GM18870 (cell line): ENCODE measurements at regions not wholly inside any gene's neighbourhood (a gene's known extent, or its start where the extent isn't known, plus 50 kb on each side); places are given as distances from the start of the nearest gene placed in this dataset.
"Not testable (repeated sequence)": the region's sequence is repeated elsewhere in the genome, so short reads cannot be mapped to it uniquely, and the experiment has no call there.

Source experiments
- ATAC-seq: cut with Tn5 transposase; IDR thresholded peaks from one replicate; pipeline ENCODE4 v1.9.1; 2021; ENCODE audit warnings: moderate library complexity; ENCODE audit not compliant: unreplicated experiment

DNA sequence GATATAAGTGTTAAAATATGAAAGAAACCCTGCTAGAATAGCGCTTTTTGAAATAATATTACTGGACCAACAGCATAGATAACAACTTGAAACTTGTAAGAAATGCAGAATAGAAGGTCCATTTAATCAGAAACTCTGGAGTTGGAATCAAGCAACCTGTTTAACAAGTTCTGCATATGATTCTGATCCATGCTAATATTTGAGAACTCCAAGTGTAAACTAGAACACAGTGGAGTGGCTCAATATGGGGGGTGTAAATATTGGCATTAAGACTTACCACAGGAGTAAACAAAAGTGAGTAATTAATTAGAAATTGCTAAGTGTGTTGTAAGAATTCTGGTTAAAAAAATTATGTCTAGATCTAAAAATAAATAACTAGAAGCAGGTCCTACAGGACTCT is 151.2 kb downstream of the SLITRK1 start:
- no peak for ATAC-seq

DNA sequence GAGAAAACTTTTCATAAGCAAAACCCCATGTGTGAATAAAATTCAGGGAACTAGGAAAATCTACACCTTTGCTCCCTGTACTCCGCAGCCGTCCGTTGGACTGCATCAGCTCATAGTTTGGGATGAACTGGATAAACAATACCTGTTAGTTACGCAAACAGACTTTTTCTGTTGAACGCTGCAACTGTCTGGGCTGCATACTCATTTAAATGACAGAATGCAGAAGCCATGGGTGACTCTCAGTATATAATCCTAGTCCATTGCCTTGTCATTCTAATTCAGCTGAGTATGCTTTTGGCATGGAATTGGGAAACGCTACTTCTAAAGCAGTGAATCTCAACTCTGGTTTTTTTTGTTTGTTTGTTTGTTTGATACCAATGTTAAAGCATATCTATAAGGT is 151.6 kb downstream of the SLITRK1 start:
- ATAC-seq: no peak

DNA sequence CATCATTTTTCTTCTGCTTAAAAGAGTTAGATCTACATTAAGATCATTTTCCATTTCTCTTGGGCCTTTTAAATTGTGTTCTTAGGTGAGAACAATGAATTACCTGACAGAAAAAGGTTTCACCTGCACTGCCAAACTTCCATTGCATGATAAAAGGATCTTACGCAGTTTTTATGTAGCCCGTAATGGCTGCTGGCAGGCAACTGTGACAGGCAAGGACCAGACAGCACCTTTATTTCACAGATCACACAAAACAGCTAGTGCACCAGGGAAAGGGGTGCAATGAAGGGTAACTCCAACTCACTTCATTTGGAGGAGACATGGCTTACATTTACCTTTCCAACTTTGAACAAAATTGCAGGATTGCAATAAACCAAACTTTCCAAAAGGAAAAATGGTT is 159.8 kb downstream of the SLITRK1 start:
- ATAC-seq: no peak

DNA sequence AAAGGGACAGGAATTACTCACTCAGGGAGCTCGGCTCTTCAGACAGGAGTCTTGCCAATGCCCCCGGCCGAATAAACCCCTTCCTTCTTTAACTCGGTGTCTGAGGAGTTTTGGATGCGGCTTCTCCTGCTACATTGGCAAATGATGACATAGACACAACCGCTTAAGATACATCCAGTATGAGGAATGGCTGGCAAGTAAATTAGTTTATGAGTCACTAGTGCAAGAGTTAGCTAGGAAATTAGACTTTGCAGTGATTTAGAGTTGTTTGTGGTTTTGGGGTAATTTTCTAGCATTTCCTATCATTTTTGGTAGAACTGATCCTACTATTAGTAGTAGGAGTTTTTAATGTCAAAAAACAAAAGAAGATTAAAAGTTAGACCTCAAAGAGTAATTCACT is 166.2 kb downstream of the SLITRK1 start:
- no peak for ATAC-seq

DNA sequence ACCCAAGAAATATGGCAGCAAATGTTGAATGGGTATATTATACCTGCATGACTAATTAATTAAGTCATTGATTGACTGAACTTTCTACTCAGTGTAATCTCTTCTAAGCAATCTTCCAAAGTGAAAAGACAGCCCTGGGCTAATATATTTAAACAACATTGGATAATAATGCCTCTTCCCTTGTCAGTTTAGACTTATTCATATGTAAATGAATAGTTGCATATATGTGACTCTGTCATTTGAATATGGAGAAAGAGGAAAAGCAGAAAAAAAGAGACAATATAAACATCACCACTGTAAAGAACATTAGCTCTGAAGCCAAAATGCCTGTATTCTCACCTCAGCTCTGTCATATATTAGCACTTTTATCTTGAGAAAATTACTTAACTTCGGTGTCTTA is 168.0 kb downstream of the SLITRK1 start:
- ATAC-seq: no peak

DNA sequence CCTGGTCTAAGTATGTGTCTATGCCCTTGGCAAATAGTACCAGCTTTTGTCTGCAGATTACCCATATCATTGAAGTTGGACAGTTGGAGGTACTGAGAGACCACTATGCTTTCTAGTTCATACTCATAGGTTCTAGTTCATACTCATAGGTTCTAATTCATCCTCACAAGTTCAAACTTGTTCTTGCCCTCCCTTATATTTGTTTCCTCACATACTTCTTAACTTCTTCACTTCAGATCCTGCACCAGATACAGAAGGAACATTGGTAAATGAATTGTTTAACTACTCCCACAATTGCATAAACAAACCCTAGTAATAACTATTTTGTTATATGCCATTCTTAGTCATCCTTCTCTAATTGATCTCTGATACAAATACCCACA is 172.2 kb downstream of the SLITRK1 start:
- ATAC-seq: no peak

DNA sequence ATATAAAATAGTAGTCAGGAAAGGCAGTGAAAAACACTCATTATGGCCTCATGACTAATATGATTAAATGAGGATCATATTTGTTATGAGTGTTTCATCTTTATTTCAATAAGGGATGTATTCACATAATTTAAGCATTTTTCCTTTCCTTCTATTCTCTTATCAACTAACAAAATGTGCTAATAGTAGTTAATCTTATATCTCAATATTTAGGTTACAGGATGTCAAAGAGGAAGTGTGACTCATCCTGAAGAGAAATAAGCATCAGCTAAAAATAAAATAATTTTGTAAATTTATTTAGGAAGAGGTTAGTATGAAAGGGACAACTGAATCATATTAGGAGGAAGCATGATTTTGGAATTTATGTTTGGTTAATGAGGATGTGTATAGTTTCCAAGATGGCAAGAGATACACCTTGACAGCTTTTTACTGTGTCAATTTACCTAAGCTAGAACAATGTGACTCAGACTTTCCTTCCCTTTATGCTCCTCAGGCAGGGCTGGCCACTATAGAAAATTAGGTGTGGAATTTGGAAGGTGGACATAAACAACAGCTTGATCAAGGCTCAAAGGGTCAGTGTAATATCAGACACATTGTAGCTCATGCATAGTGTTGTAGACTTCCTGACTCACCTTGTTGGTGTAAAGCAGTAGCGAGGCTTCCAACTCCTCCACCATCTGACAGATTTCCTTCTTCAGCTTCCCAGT is 172.7 kb downstream of the SLITRK1 start:
- no peak for ATAC-seq

DNA sequence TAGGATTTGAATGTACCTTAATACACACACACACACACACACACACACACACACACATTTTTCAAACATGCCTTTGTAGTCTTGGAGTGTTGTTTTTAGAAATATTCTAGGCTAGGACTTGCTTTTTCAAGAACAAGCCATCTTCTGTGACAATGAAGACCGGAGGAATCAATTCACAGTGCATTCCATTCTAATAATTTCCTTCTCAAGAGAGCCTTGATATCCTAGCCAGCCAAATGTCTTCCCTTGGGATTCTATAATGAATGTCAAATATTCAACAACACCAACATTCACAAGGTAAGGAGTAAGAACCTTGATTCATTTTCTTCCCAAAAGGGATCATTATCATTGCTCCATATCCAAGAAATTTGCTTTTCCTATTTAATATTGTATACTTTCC is 180.3 kb downstream of the SLITRK1 start:
- no peak for ATAC-seq

DNA sequence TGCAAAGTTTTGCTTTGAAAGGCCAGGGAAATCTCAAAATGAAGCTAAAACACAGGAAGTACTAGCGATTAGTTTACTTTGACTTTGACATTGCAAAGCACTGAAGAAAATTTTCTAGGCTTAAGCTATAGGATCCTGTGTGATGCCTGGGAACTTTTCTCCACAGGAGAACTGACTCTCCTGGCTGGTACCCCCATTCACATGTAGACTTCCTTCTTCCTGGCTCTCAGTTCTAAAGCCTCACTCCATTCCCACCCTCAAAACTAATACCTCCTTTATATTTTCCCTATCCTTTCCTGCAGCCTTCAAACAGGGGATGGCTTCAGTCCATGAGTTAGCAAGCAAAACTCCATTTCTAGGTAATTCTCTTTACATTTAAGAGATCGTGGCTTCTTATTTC is 189.5 kb downstream of the SLITRK1 start:
- no peak for ATAC-seq

DNA sequence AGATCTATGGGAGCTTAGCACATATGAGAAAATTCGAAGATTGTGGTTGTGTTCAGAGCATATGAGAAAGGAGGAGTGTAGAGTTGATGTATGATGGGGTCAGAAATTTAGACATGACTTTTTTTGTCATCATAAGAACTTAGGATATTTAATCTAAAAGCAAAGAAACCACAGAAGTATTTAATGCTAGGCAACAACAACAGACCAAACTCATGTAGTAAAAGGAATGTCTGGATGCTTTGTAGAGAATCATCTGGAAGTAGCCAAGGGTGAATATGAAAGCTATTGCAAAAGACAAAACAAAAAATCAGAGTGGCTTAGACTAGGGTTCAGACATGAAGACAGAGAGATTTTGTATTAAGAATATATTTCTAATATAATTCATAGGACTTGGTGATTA is 190.3 kb downstream of the SLITRK1 start:
- ATAC-seq: no peak

DNA sequence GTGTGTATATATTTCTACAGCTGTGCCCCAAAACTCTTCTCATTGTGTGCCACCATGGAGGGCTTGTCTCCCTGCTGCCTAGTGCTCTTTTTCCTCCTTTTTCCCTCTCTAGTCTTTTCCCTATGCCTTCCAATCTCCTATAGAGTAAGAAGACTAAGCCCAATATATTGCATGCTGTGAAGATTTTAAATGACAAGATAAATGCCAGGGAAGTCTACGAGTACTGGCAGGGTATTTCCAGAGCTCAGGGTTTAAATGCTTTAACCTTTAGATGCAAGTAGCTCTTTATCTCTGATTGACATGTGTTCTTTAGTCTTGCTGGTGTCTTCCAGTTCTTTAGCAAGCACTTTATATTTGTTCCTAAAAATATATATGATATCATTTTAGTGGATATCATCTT is 200.7 kb downstream of the SLITRK1 start:
- ATAC-seq: no peak

DNA sequence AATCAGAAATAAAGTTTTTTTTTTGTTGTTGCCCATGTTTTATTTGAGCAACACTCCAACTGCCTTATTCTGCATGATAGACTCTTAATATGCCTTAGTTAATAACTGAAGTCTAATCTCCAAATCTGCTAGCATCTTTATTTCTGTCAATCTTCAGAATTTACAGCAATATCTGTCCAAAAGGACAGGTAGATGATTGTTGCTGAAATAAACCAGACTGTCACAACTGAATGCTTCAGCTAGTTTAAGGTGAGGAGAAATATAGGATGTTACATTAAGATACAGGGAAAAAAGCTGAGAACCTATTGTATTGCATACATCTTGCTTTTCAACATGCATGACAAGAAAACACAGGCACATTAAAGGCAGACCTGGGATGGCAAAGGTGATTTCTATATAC is 204.3 kb downstream of the SLITRK1 start:
- ATAC-seq: no peak

DNA sequence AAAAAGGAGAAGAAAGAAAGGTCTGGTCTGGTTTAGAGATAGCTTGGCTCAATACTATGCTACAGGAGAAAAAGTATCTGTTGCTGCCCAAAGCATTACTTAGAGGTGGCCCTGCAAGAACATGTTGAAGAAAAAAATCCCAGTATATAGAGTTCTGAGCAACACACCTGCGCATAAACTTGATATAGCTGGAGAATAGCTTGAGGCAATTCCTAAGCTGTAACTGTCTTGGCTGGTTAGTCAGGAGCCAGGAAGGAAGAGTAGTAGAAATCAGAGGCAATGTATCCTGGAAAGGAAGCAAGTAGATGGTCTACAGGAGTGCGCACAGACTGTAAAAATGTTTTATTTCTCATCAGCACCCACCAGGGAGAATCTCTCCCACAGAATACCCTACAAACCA is 209.7 kb downstream of the SLITRK1 start:
- ATAC-seq: no peak

DNA sequence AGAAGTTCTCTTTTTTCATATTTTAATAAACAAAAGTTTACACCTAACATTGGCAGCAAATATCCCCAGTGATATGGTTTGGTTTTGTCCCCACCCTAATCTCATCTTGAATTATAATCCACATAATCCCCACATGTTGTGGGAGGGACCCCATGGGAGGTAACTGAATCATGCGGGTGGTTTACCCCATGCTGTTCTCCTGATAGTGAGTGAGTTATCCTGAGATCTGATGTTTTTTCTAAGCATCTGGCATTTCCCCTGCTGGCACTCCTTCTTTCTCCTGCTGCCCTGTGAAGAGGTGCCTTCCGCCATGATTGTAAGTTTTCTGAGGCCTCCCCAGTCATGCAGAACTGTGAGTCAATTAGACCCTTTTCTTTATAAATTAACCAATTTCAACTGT is 214.7 kb downstream of the SLITRK1 start:
- no peak for ATAC-seq

DNA sequence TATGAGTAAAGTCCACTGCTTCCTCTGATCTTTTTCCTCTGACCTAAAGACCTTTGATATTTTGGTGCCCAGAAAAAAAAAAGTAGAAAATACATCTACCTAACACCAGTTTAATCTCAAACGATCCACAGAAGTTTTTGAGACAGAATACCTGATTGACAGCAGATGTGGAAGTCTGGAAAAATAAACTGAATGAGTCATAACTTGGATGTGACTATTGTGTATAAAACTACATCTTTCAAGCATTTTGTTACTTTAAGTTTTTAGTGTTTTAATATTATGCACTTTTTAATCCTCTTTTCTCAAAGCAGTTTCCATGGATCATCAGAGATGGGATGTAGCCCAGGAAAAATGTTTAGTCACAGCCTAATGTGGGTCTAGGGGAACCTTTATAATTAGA is 216.1 kb downstream of the SLITRK1 start:
- ATAC-seq: no peak

DNA sequence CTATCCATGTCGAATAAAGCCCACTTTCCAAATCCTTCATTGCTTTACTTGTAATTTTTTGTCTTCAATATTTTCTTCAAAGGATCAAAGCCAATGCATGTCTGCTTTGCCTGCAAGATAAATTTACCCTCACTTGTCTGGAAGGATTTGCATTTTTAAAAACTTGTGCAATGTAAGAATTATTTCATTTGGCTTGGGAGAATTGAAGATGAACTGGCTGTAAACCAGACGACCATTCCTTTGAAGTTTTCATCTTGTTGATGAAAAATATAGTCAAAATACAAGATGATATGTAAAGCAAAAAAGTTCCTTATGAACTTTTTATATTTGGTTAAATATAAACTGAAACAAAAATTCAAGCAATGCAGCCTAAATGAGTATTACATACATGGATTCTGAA is 225.0 kb downstream of the SLITRK1 start:
- ATAC-seq: no peak

DNA sequence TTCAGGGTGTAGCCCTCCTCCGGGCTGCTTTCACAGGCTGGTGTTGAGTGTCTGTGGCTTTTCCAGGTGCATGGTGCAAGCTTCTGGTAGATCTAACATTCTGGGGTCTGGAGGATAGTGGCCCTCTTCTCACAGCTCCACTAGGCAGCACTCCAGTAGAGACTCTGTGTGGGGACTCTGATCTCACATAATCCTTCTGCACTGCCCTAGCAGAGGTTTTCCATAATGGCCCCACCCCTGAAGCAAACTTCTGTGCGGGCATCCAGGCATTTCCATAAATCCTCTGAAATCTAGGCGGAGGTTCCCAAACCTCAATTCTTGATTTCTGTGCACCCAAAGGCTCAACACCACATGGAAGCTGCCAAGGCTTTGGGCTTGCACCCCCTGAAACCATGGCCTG is 239.7 kb downstream of the SLITRK1 start:
- not testable (repeated sequence) for ATAC-seq

DNA sequence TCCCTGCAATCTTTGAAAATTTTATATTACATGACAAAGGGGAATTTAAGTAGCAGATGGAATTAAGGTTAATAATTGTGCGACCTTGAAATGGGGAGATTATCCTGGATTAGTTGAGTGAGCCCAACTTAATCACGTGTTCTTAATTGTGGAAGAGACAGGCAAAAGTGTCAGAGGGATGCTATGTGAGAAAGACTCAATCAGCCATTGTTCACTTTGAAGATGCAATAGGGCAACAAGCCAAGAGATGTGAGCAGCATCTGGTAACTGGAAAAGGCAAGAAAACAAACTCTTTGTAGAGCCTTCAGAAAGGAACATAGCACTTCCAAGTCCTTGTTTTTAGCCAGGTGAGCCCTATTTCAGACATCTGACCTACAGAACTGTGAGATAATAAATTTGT is 247.7 kb downstream of the SLITRK1 start:
- ATAC-seq: no peak

DNA sequence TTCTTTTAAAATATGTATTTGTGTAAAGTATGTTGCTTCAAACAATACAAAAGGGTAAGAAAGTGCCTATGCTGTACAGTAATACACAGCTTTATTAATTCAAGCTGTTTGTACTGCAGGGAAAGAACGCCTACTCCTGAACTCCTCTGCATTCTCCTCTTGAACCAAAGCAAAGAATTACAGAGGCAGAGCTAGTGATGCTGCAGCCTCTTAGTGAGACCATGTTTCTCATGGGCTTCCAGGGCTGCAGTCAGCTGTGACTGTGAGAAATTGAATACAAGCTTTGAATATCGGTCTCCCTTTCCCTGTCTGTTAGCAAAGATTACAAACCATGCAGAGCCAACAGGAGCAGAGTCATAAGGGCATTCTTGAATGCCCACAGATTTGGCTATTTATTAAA is 248.5 kb downstream of the SLITRK1 start:
- ATAC-seq: no peak

DNA sequence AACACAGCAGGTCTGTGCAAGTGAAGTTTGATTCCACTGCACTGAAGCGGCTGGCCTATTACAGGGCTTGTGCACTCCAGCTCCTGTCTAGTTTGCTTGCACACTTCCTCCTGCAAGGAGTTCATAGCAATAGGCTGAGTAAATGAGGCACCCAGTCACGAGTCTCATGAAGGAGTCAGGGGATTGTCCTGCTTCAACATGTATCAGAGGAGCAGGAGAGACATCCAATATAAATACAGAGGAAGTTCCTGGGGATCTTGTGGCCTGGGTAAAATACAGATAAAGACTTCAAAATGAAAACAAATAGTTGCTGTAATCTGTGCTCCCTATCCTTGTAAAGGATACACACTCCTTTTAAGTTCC is 259.9 kb downstream of the SLITRK1 start:
- ATAC-seq: no peak

DNA sequence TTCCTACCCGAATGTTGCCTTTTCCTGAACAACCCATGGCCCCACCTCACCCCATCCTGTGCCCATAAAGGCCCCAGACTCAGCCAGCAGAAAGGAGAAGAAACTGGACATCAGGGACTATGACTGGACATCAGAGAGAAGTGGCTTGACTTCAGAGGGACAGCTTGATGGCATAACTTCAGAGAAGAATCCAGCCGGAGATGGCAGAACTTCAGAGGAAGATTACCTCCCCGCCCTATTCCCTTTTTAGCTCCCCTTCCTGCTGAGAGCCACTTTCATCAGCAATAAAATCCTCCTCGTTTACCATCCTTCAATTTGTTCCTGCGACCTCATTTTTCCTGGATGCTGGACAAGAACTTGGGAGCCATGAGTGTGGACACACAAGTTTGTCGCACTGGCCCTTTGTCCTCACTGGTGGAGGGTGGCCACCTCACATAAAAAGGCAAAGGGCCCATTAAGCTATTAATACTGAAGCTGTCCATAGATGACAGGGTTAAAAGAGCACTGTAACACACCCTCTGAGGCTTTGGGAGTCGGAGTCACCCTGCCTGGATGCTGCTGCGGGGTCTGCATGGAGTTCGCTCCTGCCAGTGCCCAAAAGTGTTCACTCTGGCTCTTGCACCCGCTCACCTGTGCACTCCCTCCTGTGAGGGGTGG is 260.4 kb downstream of the SLITRK1 start:
- no peak for ATAC-seq

DNA sequence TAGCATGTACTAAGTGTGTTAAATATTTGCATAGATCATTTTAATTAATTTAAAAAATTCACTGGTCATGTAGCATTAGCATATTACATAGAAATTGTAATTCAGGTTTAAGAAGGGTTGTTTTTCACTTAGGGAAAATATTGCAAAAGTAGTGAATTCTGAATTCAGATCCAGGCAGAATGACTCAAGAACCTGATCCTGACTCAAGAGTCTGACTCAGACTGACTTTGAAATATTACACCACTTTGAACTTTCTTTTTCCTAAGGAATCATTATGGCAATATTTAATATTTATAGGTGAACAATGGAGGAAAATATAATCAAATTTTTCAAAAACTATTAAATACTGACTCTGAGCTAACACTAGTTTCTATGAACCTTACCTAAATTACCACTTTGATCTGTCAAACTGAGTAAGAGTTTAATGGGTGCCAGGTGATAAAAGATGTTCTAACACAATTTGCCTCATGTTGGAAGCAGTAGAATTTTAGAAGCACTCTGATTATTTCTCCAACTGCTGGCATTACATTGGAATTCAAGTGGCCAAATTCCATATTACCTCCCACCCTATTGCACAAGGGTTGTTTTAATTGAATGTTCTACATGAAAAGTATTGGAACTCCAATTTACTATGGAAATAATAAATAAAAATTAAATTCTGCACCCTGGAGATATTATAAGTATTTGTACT is 261.6 kb downstream of the SLITRK1 start:
- ATAC-seq: no peak

DNA sequence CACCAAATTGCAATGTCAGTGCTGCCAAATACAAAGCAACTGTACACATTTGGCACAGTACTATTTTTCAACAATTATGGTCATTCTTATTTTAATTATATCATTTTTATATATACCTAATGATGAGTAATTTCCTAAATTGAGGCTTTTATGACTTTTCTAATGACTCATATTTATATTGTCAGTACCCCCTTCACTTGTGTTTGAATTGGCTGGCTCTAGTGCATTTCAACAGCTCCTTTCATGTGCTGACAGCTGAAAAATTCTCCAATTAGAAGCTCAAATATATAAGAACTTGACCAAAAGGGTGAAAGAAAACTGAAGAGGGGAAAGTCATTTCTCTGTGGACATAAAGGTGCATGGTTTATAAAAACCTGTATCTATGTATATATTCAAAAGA is 263.3 kb downstream of the SLITRK1 start:
- no peak for ATAC-seq
